Upper lobe of right lung (tissue), 1 donor: ENCODE measurements at regions not wholly inside any gene's neighbourhood (a gene's known extent, or its start where the extent isn't known, plus 50 kb on each side); places are given as distances from the start of the nearest gene placed in this dataset.

Experiments
- ATAC-seq: fragments of 200-7000 bp; cut with Tn5 transposase; one replicate; pipeline ENCODE4 v1.9.1; 2020; ENCODE audit warnings: mild to moderate bottlenecking, moderate library complexity
- DNase-seq: peaks from one replicate; pipeline ENCODE4 v3.0.0-alpha.2; 2020
- H3K27ac ChIP-seq: fragments of 200-600 bp; one replicate; pipeline ENCODE4 v1.8.0; 2022
- H3K27me3 ChIP-seq: fragments of 200-600 bp; one replicate; pipeline ENCODE4 v1.8.0; 2022; ENCODE audit warnings: mild to moderate bottlenecking
- H3K36me3 ChIP-seq: fragments of 200-600 bp; one replicate; pipeline ENCODE4 v1.8.0; 2022
- H3K4me1 ChIP-seq: fragments of 200-600 bp; one replicate; pipeline ENCODE4 v1.8.0; 2022
- H3K4me3 ChIP-seq: fragments of 200-600 bp; one replicate; pipeline ENCODE4 v1.8.0; 2022; ENCODE audit warnings: mild to moderate bottlenecking
- H3K9me3 ChIP-seq: fragments of 200-600 bp; one replicate; pipeline ENCODE4 v1.8.0; 2022
- CTCF ChIP-seq: fragments of 200-600 bp; IDR thresholded peaks from one replicate; pipeline ENCODE4 v1.8.0; 2022; ENCODE audit warnings: antibody characterized with exemption
- intact Hi-C: fragments of 100-400 bp; cut with DNase I; formaldehyde crosslinking; loops from one replicate; pipeline ENCODE4 v1.11.0; 2022
- donor health status: DM: no; HTN: yes; CAD: no; lungs with severe emphysema.

DNA sequence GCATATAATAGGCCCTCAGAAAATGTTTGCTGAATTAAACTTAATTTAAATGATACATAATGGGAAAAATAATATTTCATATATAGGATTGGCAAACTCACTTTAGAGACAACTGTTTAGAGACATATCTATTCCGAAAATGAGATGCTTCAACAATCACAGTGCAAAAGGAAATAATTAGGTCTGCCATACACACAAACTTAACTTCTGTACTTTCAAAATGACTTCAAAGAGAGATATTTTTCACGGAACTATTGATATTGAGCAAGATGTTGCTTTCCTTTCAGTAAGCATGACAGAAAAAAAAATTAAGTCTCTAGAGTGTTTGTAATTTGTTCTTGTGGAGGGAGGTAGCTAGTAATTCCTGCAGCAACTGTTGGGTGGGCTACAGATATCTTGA, 769.5 kb downstream of the TUSC7 start:
- no peak for TF ChIP-seq CTCF
- H3K36me3 ChIP-seq = no peaks in the 10 kb centered on the region
- H3K27ac ChIP-seq = no peak overlapping the region
- no peak overlapping the region for H3K4me3 ChIP-seq
- H3K4me1 ChIP-seq = no peaks in the 10 kb centered on the region
- no peak for ATAC-seq
- no peak for DNase-seq
- no peaks in the 10 kb centered on the region for H3K9me3 ChIP-seq
- no peaks in the 10 kb centered on the region for H3K27me3 ChIP-seq
- intact Hi-C loops = no loop called here

GRCh38 chr3:117480525-117480924, 770.9 kb downstream of the TUSC7 start:
- Histone ChIP-seq H3K27ac (no peak overlapping the region), H3K36me3 (no peaks in the 10 kb centered on the region), H3K27me3 (no peaks in the 10 kb centered on the region), H3K9me3 (no peaks in the 10 kb centered on the region), H3K4me1 (no peaks in the 10 kb centered on the region), H3K4me3 (no peak overlapping the region)
- ATAC-seq = no peak
- no peak for TF ChIP-seq CTCF
- intact Hi-C loops = no loop called here
- no peak for DNase-seq

DNA sequence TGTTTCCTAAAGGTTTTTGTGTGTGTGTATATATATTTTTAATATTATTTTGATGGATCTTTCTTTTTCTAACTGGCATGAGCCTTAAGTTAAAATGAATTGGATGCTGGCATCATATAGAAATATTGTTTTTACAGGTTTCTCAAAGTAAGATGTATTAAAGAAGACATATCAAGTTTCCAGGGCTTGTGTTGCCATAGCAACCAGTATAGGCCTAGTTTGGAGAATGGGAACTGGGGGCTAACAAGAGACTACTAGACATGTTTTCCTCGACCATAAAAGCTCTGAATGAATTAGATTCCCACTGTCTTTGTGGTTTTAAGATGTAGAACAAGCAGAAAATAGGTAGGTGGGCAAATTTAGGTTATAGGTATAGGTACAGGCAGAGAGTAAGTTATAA, 771.4 kb downstream of the TUSC7 start:
- Histone ChIP-seq H3K9me3 (no peaks in the 10 kb centered on the region), H3K27me3 (no peaks in the 10 kb centered on the region), H3K4me1 (no peaks in the 10 kb centered on the region), H3K4me3 (no peak overlapping the region), H3K36me3 (no peaks in the 10 kb centered on the region), H3K27ac (no peak overlapping the region)
- no peak for DNase-seq
- intact Hi-C loops = no loop called here
- ATAC-seq = no peak
- TF ChIP-seq CTCF = no peak

DNA sequence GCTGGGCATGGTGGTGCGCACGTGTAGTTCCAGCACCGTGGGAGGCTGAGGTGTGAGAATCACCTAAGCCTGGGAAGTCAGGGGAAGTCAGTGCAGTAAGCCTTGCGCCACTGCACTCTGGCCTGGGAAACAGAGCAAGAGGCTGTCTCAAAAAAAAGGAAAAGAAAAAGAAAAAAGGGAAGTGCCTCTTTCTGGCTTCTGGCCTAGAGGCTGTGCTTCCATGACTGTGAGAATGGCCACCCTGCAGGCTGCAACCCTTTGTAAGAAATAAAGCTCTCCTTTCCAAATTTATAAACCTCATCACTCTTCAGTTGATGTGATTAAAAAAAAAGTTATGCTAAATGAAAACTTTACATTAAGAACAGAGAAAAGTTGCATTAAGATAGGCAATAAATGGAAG, 774.3 kb downstream of the TUSC7 start:
- no peaks in the 10 kb centered on the region for H3K36me3 ChIP-seq
- H3K9me3 ChIP-seq = no peaks in the 10 kb centered on the region
- H3K27ac ChIP-seq = no peak overlapping the region
- no peak for TF ChIP-seq CTCF
- DNase-seq (no peak), ATAC-seq (no peak)
- no peaks in the 10 kb centered on the region for H3K4me1 ChIP-seq
- no peak overlapping the region for H3K4me3 ChIP-seq
- H3K27me3 ChIP-seq = no peaks in the 10 kb centered on the region
- intact Hi-C loops = no loop called here

DNA sequence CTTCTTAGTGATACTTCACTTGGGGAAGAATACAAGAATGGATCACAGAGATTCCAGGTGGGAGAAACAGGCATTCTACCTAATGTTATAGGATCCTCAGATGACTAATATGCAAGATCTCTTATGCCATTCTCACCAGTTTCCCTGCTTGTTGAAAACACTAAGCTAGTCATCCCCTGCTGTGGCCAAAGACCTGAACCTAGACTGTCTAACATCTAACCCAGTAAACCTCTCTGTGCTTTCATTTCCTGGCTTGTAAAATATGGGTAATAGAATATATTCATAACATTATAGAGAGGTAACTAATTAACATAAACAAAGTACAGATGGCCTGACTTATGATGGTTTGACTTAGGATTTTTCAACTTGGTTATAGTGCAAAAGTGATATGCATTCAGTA, 776.3 kb downstream of the TUSC7 start:
- no peaks in the 10 kb centered on the region for H3K4me1 ChIP-seq
- H3K4me3 ChIP-seq = no peak overlapping the region
- no peaks in the 10 kb centered on the region for H3K36me3 ChIP-seq
- DNase-seq = no peak
- TF ChIP-seq CTCF = no peak
- no peak overlapping the region for H3K27ac ChIP-seq
- H3K9me3 ChIP-seq = no peaks in the 10 kb centered on the region
- ATAC-seq = no peak
- intact Hi-C loops = no loop called here
- H3K27me3 ChIP-seq = no peaks in the 10 kb centered on the region
